NCI-H2029 treated with DMSO at 0.1 percent for 48 hours (cell line): ENCODE measurements at regions not wholly inside any gene's neighbourhood (a gene's known extent, or its start where the extent isn't known, plus 50 kb on each side); places are given as distances from the start of the nearest gene placed in this dataset.
A peak's percentile ranks its signal among the peaks of the same experiment; 100 is the strongest.
"Not testable (repeated sequence)": the region's sequence is repeated elsewhere in the genome, so short reads cannot be mapped to it uniquely, and the experiment has no call there.

Source experiments
- DNase-seq: peaks from one replicate; lab custom pipeline; 2025; lab: John Stamatoyannopoulos, UW

DNA sequence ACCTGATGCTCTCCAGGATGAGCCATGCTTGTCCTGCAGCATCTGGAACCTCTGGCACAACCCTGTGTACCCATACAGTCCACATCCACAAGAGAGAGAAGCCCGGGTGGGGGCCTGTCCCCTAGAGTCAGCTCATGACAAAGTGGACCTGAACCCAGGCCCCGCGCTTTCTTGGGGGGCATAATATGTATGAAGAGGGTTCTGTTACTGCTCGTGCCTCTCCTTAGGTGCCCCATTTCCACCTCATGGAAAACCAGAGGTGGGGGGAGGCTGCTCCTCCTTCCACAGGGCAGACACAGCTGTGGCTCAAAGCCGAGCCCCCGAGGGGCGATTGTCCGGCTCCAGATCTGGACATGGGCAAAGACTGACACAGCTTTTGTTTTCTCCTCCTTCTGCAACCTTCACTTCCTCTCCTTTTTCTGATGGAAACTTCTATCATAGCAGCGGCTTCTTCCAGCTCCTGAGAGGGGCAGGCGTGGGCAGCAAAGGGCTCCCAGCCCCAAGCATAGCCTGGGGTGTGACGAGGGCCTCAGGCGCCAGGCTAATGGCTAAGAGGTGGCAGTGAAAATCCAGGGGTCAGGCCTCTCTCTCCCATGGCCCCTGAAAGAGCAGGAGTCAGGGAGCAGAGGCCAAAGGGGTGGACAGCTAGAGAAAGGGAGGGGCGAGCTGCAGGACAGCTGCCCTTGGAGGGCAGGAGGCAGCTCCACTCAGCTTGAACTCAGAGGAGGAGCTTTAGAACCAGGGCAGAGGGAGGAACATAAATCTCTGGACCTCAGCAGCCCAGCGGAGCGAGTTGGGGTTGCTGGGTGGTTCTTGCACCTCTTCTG is 155.5 kb downstream of the ZFP36L2 start:
- no peak for DNase-seq

DNA sequence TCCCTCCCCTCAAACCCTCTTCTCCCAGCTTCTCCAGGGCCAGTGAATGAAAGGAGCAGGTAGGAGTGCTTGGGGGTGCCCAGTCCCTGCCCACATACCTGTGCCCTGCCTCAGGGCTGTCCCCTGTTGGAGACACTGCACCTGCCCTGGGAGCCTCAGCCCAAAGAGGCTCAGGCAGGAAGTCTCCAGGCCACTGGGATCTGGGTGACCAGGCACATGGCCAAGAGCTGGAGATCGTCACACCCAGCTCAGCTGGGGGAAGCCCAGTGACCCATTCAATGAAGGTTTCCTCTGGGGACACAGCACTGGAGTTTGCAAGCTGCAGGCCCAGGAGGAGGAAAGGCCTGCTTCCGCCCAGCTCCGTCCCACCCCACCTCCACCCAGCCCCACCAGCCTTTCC is 156.4 kb downstream of the ZFP36L2 start:
- peak; percentile 13 for DNase-seq

DNA sequence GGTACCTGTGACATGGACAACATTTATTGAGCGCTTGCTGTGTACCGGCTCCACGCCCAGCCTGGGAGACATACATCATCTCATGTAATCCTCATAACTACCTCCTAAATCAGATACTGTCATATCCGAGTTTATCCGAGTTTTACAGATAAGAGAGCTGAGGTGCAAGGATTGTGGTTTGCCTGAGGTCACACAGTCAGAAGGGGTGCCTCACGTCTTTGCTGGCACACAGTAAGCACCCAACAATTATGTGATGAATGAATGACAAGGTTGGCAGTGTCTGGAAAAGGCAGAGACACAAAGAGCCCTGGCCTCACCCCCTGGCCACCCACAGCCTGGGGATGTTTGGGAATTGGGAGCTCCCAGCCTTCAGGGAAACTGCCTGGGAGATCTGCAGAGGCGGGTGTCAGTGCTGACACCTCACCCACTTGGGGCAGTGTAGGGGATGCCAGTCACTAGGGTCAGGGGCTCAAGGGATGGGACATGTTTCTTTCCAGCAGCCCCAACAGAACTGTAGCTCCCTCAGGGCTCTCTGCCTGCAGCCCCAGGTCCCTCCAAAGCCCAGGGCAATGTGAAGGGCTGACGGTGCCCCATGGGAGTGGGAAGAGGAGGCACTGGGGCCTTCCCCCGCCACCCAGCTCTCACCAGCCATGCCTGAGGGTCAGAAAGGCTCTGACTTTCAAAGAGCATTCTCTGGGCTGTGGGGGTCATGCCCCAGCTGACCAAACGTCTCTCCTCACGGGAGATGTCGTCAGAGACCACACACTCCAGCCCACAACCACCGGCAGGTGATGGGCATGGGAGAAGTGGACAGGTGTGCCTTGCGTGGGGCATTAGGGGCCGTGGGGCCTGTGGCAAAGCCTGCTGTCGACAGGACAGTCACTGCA is 157.5 kb downstream of the ZFP36L2 start:
- no peak for DNase-seq

DNA sequence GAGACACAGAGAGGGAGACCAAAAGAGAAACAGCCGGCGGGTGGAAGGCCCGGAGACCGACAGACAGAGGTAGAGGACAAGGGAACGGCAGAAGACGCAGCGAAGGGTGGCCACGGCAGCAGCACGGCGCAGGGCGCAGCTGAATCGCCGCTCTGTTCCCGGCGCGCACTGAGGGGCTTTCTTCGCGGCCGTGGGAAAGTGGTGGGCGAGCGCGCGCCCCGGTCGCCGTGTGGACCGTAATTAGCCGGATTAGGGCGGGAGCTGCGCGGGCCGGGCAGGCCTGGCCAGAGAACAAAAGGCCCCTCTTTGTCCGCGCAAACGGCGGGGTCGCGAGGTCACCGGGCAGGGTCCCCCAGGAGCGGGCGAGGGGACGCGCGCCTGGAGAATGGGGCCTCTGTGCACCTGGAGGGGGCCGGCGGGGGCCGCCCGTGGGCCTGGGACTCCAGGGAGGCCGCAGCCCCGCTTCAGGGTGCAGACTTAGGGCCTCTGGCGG is 158.3 kb downstream of the ZFP36L2 start:
- no peak for DNase-seq

DNA sequence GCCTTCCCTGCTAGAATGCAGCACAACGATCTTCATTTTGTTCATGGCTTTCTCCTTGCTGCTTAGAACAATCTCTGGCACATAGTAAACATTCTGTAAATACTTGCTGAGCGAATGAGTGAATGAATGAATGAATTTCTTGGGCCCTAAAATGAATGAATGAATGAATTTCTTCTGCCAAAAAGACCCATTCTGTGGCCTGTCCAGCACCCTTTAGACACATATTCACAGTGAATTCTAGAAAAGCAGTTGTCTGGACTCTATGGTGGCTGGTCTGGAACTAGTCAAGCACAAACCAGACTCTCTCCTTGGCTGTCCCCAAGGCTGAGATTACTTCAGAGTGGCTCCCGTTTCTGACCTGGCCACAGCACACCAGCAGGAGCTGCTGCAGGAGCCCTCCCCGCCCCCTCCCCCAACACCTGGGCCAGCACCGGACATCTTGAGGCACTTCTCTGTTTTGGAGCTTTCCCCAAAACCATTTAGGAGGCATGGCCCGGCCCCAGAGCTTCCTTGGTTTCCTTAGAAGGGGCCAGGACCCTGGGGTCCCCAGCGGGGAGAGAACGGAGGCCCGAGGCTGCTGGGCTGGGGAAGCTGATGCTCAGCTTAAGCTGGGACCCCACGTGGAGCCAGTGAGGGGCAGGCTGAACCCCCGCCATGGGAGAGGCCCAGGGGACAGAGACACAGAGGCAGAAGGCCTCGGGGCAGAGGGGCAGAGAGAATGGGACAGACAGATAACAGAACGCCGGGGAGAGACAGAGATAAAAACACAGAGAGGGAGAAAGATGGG is 159.0 kb downstream of the ZFP36L2 start:
- no peak for DNase-seq

DNA sequence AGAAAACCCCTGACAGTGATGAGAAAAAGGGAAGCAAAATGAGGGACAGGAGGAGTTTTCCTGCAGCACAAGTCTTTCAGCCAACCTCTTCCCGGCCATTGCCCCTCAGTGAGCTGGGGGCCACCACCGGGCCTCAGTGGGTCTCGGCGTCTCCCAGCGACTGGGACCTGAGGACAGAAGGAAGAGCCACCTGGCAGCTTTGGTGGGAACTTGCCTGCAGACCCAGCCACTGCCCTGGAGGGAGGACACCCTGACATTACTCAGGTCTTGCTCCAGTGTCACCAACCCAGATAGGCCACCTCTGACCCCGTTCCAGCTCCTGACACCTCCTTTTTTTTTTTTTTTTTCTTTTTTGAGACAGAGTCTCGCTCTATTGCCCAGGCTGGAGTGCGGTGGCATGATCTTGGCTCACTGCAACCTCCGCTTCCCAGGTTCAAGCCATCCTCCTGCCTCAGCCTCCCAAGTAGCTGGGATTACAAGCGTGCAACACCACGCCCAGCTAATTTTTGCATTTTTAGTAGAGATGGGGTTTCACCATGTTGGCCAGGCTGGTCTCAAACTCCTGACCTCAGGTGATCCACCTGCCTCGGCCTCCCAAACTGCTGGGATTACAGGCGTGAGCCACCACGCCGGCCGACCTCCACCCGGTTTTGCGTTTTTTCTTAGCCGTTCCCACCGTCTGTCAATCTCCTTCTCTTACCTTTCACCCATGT is 159.7 kb downstream of the ZFP36L2 start:
- not testable (repeated sequence) for DNase-seq

DNA sequence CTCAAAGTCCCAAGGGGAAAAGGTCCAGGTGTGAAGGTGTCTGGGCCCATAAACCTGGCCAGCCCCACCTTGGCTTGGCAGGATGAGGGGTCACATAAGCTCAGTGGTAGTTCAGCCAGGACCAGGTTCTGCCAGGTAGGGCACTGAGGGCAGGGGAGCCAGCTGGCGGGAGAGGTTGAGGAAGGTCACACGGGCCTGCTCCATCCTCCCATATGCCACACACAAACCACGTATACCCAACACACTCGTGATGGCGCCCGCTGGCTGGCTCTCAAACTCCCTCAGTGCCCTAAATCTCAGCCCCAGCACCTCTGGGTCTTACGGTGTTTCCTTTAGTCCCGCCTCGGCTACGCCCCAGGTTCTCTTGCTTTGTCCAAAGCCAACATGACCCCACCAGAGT is 160.5 kb downstream of the ZFP36L2 start:
- DNase-seq, result no peak

DNA sequence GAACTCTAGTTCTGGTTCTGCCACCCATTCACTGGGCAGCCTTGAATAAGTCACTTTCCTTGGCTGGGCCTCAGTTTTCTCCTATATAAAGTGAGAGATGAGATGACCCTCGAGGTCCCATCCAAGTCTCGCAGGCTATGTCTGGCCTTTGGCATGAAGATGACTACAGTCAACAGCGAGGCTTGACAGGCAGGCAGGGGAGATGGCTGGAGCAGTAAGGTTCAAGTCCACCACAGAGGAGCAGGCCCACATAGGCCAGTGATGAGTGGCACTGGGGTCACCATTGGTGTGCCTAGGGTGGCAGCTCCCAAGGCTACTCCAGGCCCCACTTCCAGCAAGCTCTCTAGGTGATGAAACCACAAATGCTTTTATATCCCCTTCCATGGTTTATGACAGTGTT is 161.4 kb downstream of the ZFP36L2 start:
- DNase-seq, result no peak

DNA sequence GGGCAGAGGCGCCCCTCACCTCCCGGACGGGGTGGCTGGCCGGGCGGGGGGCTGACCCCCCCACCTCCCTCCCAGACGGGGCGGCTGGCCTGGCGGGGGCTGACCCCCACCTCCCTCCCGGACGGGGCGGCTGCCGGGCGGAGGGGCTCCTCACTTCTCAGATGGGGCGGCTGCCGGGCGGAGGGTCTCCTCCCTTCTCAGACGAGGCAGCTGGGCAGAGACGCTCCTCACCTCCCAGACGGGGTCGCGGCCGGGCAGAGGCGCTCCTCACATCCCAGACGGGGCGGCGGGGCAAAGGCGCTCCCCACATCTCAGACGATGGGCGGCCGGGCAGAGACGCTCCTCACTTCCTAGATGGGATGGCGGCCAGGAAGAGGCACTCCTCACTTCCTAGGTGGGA is 163.3 kb downstream of the ZFP36L2 start:
- DNase-seq, result not testable (repeated sequence)

DNA sequence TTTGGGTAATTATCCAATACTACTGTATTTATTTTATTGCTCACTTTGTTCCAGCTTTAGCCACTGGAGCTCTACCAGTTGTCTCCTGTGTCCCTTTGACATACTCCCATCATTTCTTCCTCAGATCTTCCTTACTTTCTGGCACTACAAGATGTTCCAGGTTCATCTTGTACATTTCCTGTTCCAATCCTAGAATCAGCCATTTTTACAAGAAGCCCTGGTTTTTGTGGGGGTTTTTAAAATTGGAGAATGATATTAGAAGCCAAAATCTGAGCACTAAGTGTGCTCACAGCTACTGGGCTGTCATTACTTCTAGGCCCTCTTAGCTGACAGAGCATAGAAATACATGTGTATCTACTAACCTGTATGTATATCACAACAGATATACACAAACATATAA is 164.3 kb downstream of the ZFP36L2 start:
- DNase-seq, result no peak

DNA sequence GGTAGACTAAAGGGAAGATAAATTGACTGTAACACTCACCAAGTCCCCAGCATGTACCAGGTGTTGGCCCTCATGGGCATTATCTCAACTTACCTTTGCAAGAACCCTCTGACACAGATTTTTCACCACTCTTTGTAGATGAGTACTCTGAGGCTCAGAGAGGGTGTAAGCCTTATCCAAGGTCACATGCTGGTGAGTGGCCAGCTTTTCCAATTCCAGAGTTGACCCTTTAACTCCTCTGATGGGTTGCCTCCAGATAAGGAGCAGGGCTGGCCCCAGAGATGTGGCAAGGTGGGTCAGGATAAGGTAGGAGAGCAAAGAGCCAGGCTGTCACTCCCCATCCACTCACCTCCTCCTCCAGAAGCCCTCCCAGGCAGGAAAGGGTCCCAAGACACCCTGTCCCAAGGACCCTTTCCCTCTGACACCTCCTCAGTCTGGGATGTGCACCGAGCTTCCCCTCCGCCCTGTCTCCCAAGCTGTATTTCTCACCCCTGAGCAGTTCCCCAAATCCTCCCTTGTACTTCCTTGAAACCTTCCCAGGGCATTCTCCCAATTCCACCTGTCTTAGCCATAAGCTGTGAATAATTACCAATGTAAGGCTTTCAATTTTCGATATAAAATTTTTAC is 165.9 kb downstream of the ZFP36L2 start:
- DNase-seq, result no peak

DNA sequence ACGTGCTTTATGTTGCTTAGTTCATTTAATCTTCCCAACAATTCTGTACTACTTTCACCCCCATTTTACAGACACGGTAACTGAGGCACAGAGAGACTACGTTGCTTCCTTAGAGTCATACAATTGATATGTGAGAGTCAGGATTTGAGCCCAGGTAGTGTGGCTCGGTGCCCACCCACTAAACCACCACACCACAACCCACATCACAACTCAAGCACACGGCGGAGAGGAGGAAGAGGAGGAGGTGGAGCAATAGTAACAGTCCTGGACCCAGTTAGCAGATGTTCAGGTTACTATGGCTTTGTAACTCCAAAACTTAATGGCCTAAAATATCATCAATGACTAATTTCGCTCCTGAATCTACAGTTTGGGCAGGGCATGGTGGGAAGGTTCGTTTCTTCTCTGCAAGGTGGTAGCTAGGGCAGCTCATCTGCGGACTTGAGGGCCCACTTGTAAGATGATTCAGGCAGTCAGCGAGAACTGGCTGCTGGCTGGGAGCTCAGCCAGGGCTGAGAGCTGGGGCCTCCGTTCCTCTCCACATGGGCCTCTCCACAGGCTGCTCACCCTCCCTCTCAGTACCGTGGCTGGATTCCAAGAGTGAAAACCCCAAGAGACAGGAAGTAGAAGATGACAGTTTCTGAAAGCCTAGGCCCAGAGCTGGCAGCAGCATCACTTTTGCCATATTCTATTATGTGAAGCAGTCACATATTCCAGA is 167.1 kb downstream of the ZFP36L2 start:
- DNase-seq, result peak; percentile 87

DNA sequence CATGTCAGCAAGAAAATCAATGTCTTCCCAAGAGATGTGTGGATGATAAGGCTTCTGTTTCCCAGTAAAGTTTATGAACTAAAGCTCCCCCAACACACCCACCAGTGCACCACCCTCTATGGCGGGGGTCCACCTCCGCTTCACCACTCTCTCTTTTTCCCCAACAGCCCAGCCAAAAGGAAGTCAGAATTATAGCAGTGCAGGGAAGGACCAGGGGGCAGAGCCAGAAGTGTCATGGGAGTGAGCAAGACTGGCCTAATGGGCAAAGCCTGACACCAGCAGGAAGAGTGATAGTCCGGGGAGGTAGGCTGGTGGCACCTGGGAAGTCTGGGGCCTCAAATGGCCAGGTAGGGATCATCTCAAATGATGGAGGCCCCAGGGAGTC is 167.7 kb downstream of the ZFP36L2 start:
- DNase-seq, result no peak

DNA sequence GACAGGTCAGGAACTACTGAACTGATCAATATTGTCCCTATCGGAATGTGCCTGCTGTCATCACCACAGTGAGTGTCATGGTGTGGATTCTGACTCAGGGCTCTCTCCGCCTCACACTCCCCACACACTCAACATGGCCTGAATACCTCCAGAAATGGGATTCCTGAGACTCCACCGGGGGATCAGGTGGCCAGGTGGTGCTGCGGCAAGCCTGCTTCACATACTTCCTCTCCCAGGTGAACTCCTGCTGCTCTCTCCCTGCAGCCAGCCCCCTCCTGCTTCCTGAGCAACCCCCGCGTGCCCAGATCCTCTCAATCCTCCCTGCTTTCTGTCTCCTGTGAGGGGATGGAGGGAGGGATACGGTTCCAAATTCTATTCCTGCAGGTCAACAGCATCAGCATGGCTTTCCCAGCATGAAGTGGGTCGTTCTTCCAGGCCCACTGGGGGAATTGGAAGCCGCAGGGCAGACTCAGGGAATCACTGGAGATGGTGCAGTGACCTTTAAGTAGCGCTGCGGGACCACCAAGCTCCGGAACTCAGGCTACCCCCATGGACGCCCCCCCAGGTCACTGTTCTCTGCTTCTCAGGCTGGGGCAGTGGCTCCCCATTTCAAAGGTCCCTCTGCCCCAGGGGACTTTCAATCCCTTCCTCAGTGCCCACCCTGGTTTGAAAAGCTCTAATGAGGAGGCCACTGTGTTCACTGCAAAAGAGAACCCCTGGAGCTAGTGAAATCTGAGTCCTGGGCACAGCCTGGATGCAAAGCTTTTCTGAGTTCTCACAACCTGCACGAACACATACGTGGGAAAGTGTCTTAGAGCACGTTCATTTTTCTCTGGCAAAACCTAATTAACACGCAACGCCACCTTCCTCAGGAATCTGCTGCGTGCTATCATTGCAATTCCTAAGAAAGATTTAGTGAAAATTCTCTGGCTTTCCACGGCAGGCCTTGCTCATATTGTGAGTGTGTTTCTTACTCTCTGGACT is 168.4 kb downstream of the ZFP36L2 start:
- DNase-seq, result no peak

DNA sequence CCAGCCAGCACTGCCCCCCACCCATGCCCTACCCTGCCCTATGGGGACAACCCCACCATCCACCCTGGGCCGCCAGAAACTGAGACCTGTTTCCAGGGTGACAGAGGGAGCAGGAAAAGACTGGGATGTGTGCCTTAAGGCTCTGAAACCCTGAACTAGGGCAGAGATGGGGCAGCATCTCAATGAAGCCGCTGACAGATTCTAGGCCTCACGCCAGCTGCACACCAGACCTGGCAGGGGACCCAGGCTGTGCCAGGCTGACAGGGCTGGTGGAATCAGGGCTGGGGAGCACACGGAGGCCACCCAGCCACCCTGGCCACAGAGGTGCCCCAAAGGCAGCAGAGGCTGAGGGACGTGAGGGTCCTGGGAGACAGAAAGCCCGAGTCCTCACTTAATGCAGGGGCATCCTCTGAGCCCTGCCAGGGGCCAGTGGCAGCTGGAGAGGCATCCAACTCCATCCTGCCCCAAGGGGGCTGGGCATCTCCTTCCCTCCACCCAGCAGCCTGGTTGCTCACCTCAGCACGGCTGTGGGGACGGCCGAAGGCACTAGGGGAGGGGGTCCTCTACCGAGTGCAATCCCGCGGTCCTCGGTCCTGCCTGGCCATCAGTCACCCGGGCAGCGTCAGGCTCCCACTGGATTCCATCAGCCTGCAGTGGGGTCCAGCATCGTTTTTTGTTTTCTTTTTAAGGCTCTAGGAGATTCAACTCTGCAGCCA is 169.2 kb downstream of the ZFP36L2 start:
- peak; percentile 16 for DNase-seq

DNA sequence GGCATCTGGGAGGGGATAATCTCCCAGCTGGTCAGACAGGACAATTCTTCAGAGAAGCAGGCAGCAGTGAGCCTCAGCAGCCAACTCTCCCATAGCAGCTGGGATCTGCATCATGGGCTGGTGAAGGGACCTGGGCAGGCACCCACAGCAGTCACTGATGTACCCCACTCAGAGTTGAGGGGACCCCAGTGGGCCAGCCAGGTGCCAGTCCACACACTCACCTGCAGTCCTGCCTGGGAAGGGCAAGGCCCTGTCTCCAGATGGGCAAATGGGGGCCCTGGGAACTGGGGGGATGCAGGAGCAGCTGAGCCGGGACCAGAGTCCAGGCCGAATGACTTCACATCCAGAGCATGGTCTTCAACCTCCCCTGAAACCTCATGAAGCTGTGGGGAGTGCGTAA is 170.4 kb downstream of the ZFP36L2 start:
- no peak for DNase-seq

DNA sequence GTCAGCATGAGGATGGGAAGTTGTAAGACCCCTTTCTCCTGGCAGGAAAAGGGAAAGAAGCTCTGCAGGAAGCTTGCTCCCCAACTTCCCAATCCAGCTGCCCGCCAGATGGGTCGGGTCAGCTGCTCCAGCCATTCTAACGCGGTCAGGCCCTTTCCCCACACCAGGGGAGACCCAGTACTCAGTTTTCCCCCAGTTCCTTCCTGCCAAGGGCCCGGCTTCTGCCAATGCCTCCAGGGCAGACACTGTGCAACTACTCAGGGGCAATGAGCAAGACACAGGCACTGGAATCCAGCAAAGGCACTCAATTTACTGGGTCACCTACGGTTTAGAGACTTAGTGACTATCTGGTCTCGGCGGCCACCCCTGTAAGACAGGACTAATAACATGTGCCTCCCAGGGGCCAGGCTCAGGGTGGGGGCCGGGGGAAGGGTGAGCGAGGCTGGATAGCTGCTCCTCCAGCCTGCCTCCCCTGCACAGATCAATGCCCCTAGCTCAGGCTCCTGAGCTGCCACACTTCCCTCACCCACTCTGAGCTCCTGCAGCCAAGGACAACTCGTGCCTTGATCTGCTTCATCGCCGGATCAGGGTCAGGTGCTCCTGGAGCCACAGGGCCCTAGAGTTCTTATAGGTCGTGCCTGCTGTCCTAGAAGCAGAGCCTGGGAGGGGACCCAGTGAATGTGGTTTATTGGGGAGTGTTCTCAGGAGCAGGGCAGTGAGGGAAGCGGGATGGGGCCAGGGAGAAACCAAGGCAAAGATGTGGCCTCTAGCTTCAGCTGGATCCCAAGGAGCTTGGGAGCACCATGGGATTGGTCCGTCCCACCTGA is 171.1 kb downstream of the ZFP36L2 start:
- DNase-seq, result no peak

DNA sequence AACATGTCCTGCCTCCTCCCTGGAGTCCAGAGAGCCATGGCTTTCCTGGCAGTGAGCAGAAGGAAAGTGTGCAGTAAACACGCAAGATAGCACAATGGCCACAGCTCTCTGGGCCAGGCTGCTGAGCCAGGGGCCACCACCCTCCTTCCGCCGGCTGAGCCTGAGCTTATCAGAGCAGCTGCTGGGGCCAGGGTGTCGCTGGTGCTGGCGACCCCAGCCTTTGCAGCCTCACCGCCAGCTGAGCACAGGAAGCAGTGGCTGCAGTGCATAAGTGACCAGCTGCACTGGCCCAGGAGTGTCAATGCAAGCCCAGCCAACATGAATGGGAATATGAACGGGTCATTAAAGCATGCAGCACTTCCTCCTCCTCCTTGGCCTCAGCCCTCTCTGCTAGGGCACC is 172.0 kb downstream of the ZFP36L2 start:
- no peak for DNase-seq
